A673 (cell line): ENCODE measurements at regions not wholly inside any gene's neighbourhood (a gene's known extent, or its start where the extent isn't known, plus 50 kb on each side); places are given as distances from the start of the nearest gene placed in this dataset.

Experiments
- BruUV-seq: library from RNA; stranded (reverse); fragments of 400-500 nt; replicated peaks from 2 replicates; lab custom pipeline; 2021; lab: Mats Ljungman, UMichigan
- CTCF ChIA-PET: fragments of 300-600 bp; sonication (Branson Sonifier 250); formaldehyde crosslinking; loops from one replicate; lab custom pipeline; 2022; ENCODE audit warnings: antibody characterized with exemption; lab: Charles Lee
- POLR2A ChIA-PET: fragments of 300-600 bp; sonication (Branson Sonifier 250); formaldehyde crosslinking; loops from one replicate; lab custom pipeline; 2022; ENCODE audit warnings: antibody characterized with exemption; ENCODE audit not compliant: low non-redundant PET; lab: Charles Lee
- DNase-seq: peaks from one replicate; pipeline ENCODE4 v3.0.0-alpha.2; 2015; ENCODE audit warnings: low spot score
- H3K27ac ChIP-seq: fragments of 200-600 bp; sonication (generic); 2 replicates; pipeline ENCODE4 v1.5.1; 2016; ENCODE audit warnings: mixed run types, low read depth, mild to moderate bottlenecking, mixed read lengths, antibody characterized with exemption, low read length; ENCODE audit not compliant: poor library complexity, severe bottlenecking
- H3K27me3 ChIP-seq: fragments of 200-600 bp; sonication (generic); replicated peaks from 2 replicates; pipeline ENCODE4 v1.6.1; 2017; ENCODE audit warnings: mixed run types, low read depth, mild to moderate bottlenecking, mixed read lengths, antibody characterized with exemption, low read length; ENCODE audit not compliant: insufficient read depth, poor library complexity
- H3K36me3 ChIP-seq: fragments of 200-600 bp; sonication (generic); 2 replicates; pipeline ENCODE4 v1.6.1; 2016; ENCODE audit warnings: mixed run types, mild to moderate bottlenecking, mixed read lengths, antibody characterized with exemption, low read length; ENCODE audit not compliant: insufficient read depth, poor library complexity, severe bottlenecking
- H3K4me1 ChIP-seq: fragments of 200-600 bp; sonication (generic); 2 replicates; pipeline ENCODE4 v1.6.1; 2017; ENCODE audit warnings: mixed run types, mild to moderate bottlenecking, mixed read lengths, antibody characterized with exemption, low read length; ENCODE audit not compliant: insufficient read depth, poor library complexity, severe bottlenecking
- H3K4me3 ChIP-seq: fragments of 200-600 bp; sonication (generic); 2 replicates; pipeline ENCODE4 v1.5.1; 2016; ENCODE audit warnings: low read depth, mixed run types, mild to moderate bottlenecking, mixed read lengths, low read length; ENCODE audit not compliant: poor library complexity, severe bottlenecking
- H3K9me3 ChIP-seq: fragments of 200-600 bp; sonication (generic); 2 replicates; pipeline ENCODE4 v1.6.1; 2016; ENCODE audit warnings: mixed run types, low read depth, mild to moderate bottlenecking, mixed read lengths, antibody characterized with exemption, low read length; ENCODE audit not compliant: poor library complexity, severe bottlenecking
- EZH2 ChIP-seq: fragments of 200-600 bp; sonication (generic); IDR thresholded peaks from 2 replicates; pipeline ENCODE4 v1.6.1; 2017; ENCODE audit warnings: borderline replicate concordance, low read depth, mild to moderate bottlenecking, mixed read lengths, antibody characterized with exemption, low read length; ENCODE audit not compliant: poor library complexity, severe bottlenecking
- intact Hi-C: fragments of 100-400 bp; cut with micrococcal nuclease; formaldehyde crosslinking; loops from one replicate; pipeline ENCODE4 v1.10.0; 2022; ENCODE audit not compliant: unreplicated experiment
- TF ChIP-seq, protein P1 (sequence below): fragments of 300-800, 200-600 bp; sonication (generic); conservative IDR thresholded peaks from 2 replicates; pipeline ENCODE4 v1.5.1; 2017; ENCODE audit warnings: low read depth, mild to moderate bottlenecking, antibody characterized with exemption, low read length, moderate library complexity, mixed read lengths

DNA sequence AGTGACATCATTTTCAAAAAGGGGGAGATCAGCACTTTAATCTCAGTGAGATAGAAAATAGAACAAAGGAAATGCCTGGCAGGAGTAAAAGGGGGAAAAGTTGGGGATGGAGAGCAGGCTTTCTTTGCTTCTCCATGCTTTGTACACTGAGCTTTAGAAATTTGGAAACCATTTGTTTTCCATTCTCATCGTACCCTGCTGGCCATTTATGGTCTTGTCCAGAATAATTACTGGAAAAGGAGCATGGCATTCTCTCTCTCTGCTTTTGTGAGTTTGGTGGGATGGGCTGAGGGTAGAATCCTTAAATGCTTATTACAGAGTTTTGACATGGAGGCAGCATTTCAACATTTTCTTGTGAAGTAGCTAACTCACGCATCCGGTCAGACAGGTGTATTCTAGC, 104.4 kb upstream of the FLRT2 start:
- no peaks in the 10 kb centered on the region for H3K27me3 ChIP-seq
- H3K4me1 ChIP-seq: no peaks in the 10 kb centered on the region
- no peak overlapping the region for H3K27ac ChIP-seq
- H3K4me3 ChIP-seq: no peak overlapping the region
- POLR2A ChIA-PET: no interaction called here
- CTCF ChIA-PET: no interaction called here
- TF ChIP-seq, protein P1, sequence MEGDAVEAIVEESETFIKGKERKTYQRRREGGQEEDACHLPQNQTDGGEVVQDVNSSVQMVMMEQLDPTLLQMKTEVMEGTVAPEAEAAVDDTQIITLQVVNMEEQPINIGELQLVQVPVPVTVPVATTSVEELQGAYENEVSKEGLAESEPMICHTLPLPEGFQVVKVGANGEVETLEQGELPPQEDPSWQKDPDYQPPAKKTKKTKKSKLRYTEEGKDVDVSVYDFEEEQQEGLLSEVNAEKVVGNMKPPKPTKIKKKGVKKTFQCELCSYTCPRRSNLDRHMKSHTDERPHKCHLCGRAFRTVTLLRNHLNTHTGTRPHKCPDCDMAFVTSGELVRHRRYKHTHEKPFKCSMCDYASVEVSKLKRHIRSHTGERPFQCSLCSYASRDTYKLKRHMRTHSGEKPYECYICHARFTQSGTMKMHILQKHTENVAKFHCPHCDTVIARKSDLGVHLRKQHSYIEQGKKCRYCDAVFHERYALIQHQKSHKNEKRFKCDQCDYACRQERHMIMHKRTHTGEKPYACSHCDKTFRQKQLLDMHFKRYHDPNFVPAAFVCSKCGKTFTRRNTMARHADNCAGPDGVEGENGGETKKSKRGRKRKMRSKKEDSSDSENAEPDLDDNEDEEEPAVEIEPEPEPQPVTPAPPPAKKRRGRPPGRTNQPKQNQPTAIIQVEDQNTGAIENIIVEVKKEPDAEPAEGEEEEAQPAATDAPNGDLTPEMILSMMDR: no peak
- TF ChIP-seq EZH2: no peak
- intact Hi-C loops: no loop called here
- H3K9me3 ChIP-seq: no peaks in the 10 kb centered on the region
- no peak for DNase-seq
- no TSS peak for BruUV-seq
- H3K36me3 ChIP-seq: no peaks in the 10 kb centered on the region

DNA sequence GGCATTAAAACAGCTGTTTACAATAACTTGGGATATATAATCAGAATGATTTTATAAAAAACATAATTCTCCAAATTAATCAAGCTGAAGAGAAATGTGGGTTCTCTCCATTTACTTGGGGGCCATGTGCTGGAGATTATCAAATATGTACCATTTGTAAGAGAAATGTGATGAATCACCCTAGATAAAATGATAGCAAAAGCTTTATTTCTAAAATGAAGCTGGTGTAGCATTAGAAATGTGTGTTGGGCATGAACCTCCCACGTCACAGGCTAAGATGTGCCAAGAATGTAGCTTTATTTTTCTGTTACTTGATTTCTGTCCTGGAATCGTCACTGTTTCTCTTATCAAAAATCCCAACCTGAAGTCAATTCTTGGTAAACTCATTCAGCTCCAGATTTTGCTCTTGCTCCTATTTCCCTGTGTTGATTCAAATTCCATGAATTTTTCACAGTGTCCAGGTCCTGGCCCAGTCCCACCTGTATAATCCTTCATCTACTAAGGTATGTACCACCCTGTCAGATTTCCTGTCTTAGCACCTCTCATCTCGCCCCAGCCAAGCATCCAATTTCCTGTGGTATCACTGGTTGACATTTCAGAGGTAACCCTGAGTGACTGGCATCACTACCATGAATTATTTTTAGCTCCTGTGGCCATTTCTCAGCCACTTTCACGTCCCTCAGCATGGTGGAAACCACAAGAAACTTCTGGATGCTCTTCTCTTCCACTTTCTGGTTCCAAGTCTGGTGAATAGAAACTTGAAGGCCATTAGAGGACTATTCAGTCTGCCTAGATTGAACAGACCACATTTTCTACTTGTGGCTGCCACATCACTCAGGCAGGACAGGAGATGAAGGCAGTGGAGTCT, 103.6 kb upstream of the FLRT2 start:
- no TSS peak for BruUV-seq
- ChIA-PET CTCF (no interaction called here), POLR2A (no interaction called here)
- Histone ChIP-seq H3K27me3 (no peaks in the 10 kb centered on the region), H3K27ac (no peak overlapping the region), H3K4me3 (no peak overlapping the region), H3K4me1 (no peaks in the 10 kb centered on the region), H3K9me3 (no peaks in the 10 kb centered on the region), H3K36me3 (no peaks in the 10 kb centered on the region)
- DNase-seq: no peak
- intact Hi-C loops: no loop called here
- TF ChIP-seq EZH2: no peak
- TF ChIP-seq, protein P1: no peak

DNA sequence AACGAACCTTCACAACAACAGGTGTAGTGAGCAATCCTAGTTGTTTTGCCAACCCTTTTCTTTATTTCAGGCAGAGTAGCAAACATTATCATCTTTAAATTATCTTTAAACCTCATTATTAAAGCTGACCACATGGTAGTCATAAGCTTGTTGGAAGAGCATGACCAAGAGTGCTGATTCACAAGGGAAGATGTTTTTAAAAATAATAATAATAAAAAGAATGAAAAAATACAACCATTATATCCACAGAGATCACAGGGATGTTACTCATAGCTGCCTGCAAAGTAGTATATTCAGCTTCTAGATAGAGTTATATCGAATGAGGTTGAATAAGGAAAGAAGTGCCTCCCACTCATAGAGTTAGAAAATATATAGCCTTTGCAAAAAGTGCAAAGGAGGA, 101.0 kb upstream of the FLRT2 start:
- ChIA-PET POLR2A (no interaction called here), CTCF (no interaction called here)
- Histone ChIP-seq H3K27ac (no peak overlapping the region), H3K9me3 (no peaks in the 10 kb centered on the region), H3K4me1 (no peaks in the 10 kb centered on the region), H3K27me3 (no peaks in the 10 kb centered on the region), H3K4me3 (no peak overlapping the region), H3K36me3 (no peaks in the 10 kb centered on the region)
- DNase-seq: no peak
- intact Hi-C loops: no loop called here
- no peak for TF ChIP-seq EZH2
- TF ChIP-seq, protein P1: no peak
- no TSS peak for BruUV-seq
